RWPE2 (cell line): ENCODE measurements at regions not wholly inside any gene's neighbourhood (a gene's known extent, or its start where the extent isn't known, plus 50 kb on each side); places are given as distances from the start of the nearest gene placed in this dataset.

Experiments
- ATAC-seq: fragments of 200-7000 bp; cut with Tn5 transposase; 3 replicates; pipeline ENCODE4 v1.9.1; 2021; ENCODE audit warnings: low read depth
- DNase-seq: peaks from one replicate; pipeline ENCODE4 v3.0.0-alpha.2; 2020; ENCODE audit warnings: low spot score
- H3K27ac ChIP-seq: fragments of 450-650 bp; 2 replicates; pipeline ENCODE4 v1.5.1; 2017; ENCODE audit warnings: mild to moderate bottlenecking; ENCODE audit not compliant: poor library complexity, severe bottlenecking
- H3K27me3 ChIP-seq: fragments of 250-450 bp; sonication (Bioruptor Pico); 2 replicates; pipeline ENCODE4 v1.5.1; 2021; ENCODE audit warnings: mild to moderate bottlenecking, moderate library complexity; ENCODE audit not compliant: insufficient read depth, poor library complexity, severe bottlenecking
- H3K36me3 ChIP-seq: fragments of 250-450 bp; sonication (Bioruptor Pico); 2 replicates; pipeline ENCODE4 v1.5.1; 2020; ENCODE audit warnings: low read depth, mild to moderate bottlenecking, moderate library complexity
- H3K4me1 ChIP-seq: fragments of 250-450 bp; sonication (Bioruptor Pico); 2 replicates; pipeline ENCODE4 v1.5.1; 2021; ENCODE audit warnings: mild to moderate bottlenecking, moderate library complexity; ENCODE audit not compliant: insufficient read depth, poor library complexity, severe bottlenecking
- H3K4me3 ChIP-seq: fragments of 250-450 bp; sonication (Bioruptor Pico); 2 replicates; pipeline ENCODE4 v1.5.1; 2021; ENCODE audit warnings: mild to moderate bottlenecking, moderate library complexity; ENCODE audit not compliant: severe bottlenecking
- H3K9me3 ChIP-seq: fragments of 250-450 bp; sonication (Bioruptor Pico); 2 replicates; pipeline ENCODE4 v1.5.1; 2021; ENCODE audit warnings: mild to moderate bottlenecking, moderate library complexity; ENCODE audit not compliant: severe bottlenecking
- TF ChIP-seq, protein P1 (sequence below): fragments of 450-650 bp; IDR thresholded peaks from one replicate; pipeline ENCODE4 v1.5.1; 2017; ENCODE audit warnings: mild to moderate bottlenecking, moderate library complexity; ENCODE audit not compliant: poor library complexity, severe bottlenecking

DNA sequence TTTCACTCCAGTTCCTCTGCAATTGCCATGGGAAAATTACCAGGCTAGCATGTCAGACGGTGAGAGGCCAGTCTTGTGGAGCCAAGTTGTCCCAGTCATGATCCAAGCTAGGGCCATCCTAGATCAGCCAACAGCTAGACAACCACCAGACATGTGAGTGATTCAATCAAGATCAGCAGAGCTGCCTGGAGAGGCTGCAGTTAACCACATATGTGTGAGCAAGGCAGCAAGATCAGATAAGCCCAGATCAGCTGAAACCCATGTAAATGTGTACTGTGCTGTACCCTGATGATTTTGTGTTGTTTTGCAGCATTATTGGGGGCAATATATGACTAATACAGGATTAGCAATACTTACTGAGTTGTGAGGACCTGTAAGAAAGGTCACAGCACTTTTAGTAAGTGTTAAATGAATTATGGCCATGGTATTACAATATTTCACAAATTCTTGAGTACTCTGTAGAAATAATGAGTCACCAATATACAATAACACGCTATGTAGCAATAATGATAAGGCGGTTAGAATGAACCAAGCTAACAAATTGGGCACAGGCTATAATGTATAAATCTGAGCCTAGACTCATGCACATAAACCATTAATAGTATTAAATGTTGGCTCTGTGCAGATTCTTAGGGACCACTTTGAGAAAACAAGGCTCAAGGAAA lies 91.4 kb downstream of the SUDS3 start:
- H3K27me3 ChIP-seq: no peaks in the 10 kb centered on the region

DNA sequence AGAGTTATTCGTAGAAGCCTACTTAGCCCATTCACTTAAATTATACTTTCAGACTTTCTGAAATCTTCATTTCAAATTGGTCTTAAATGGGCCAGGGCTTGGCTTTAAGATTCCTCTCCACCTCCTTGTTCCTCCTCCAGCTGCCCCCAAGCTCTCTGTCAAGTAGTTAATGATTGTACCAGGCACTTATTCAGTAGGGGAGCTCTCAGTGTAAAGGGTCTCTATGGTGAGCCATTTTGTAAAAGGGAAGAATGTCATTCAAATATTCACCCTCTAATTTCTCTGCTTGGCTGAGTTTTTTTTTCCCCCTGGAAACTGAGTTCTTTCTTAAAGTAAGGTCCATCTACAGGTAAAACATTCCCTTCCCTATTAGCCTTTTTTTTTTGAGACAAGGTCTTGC lies 96.6 kb downstream of the SUDS3 start:
- no peaks in the 10 kb centered on the region for H3K27me3 ChIP-seq
- no peaks in the 10 kb centered on the region for H3K4me1 ChIP-seq
- H3K27ac ChIP-seq: no peak overlapping the region
- ATAC-seq: no peak
- no peaks in the 10 kb centered on the region for H3K9me3 ChIP-seq
- TF ChIP-seq, protein P1, sequence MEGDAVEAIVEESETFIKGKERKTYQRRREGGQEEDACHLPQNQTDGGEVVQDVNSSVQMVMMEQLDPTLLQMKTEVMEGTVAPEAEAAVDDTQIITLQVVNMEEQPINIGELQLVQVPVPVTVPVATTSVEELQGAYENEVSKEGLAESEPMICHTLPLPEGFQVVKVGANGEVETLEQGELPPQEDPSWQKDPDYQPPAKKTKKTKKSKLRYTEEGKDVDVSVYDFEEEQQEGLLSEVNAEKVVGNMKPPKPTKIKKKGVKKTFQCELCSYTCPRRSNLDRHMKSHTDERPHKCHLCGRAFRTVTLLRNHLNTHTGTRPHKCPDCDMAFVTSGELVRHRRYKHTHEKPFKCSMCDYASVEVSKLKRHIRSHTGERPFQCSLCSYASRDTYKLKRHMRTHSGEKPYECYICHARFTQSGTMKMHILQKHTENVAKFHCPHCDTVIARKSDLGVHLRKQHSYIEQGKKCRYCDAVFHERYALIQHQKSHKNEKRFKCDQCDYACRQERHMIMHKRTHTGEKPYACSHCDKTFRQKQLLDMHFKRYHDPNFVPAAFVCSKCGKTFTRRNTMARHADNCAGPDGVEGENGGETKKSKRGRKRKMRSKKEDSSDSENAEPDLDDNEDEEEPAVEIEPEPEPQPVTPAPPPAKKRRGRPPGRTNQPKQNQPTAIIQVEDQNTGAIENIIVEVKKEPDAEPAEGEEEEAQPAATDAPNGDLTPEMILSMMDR: no peak
- no peaks in the 10 kb centered on the region for H3K36me3 ChIP-seq
- no peak overlapping the region for H3K4me3 ChIP-seq
- no peak for DNase-seq

More for the DNA sequence above, 91.4 kb downstream of the SUDS3 start:
- Histone ChIP-seq H3K4me3 (no peak overlapping the region), H3K4me1 (no peaks in the 10 kb centered on the region), H3K27ac (no peak overlapping the region), H3K36me3 (no peaks in the 10 kb centered on the region), H3K9me3 (no peaks in the 10 kb centered on the region)
- DNase-seq (no peak), ATAC-seq (no peak)
- TF ChIP-seq, protein P1: no peak

DNA sequence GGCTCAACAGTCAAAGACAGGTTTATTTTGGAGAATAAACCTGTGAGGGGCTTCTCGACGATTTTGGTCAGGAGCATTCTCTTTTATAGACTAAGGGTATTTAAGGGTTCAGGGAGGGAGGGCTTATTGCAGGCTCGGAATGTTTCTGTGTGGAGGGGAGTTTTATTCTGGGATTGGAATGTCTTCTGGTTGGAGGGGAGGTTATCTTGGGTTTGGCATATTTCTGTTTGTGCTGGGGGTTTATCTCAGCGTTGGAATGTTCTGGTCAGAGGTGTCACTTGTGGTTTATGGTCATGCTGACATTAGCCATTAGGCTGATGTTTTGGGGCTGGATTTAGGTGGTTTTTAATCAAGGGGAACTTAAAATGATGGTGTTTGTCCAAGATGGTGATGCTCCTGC lies 103.9 kb downstream of the SUDS3 start:
- no peak for DNase-seq
- Histone ChIP-seq H3K9me3 (no peaks in the 10 kb centered on the region), H3K4me3 (no peak overlapping the region), H3K36me3 (no peaks in the 10 kb centered on the region), H3K27me3 (no peaks in the 10 kb centered on the region), H3K4me1 (no peaks in the 10 kb centered on the region), H3K27ac (no peak overlapping the region)
- no peak for ATAC-seq
- TF ChIP-seq, protein P1: no peak

DNA sequence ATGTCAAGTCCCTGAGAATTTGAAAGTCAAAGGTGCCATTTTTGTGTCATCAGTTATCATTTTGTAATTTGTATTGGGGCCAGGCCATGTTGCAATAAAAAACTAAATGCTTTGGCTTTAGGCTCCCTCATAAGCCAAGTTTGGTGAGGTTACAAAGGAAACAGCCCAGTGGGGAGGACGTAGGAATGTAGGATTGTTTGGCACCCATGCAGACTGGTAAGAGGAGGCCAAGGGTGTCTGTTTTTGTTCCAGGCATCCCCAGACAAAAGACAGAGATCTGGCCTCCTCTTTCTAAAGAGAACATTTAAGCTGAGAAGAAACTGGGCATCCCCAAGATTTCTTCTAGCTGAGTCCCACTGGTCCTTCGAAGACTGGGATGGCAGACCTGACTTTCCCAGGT lies 111.7 kb downstream of the SUDS3 start:
- TF ChIP-seq, protein P1: no peak
- Histone ChIP-seq H3K27me3 (no peaks in the 10 kb centered on the region), H3K27ac (no peak overlapping the region), H3K9me3 (no peaks in the 10 kb centered on the region), H3K4me1 (no peaks in the 10 kb centered on the region), H3K36me3 (no peaks in the 10 kb centered on the region), H3K4me3 (no peak overlapping the region)
- ATAC-seq: no peak
- DNase-seq: no peak

DNA sequence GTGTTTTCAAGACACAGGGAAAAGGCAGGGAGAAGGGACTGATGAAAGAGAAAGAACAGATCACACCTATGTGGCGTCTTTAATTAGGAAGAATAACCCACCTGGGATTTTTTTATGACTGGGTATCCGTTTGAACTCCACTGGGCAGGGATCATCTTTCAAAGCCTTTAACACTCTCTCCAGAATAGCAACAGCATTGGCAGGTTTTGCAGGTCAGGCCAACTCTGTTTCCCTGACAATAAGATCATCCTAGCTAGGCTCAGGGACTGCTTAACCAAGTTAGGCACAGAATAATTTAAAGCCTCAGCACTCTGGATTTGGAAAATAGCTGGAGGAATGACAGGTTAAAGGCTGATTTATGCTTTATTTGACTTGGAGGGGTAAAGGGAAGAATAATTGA lies 117.6 kb downstream of the SUDS3 start:
- Histone ChIP-seq H3K4me3 (no peak overlapping the region), H3K36me3 (no peaks in the 10 kb centered on the region), H3K27me3 (no peaks in the 10 kb centered on the region), H3K27ac (no peak overlapping the region), H3K4me1 (no peaks in the 10 kb centered on the region), H3K9me3 (no peaks in the 10 kb centered on the region)
- ATAC-seq (no peak), DNase-seq (no peak)
- TF ChIP-seq, protein P1: no peak
